HL-60 (cell line): ENCODE measurements at regions not wholly inside any gene's neighbourhood (a gene's known extent, or its start where the extent isn't known, plus 50 kb on each side); places are given as distances from the start of the nearest gene placed in this dataset.

Experiments
- DNase-seq, 2 experiments: peaks; one replicate each; pipeline ENCODE4 v3.0.0-alpha.2; 2010 to 2020; ENCODE audit warnings: low read depth in 1 of 2, low spot score in 1 of 2
- H3K27ac ChIP-seq: fragments of 250-450 bp; sonication (Bioruptor Pico); replicated peaks from 2 replicates; pipeline ENCODE4 v1.5.1; 2020; ENCODE audit warnings: mild to moderate bottlenecking, moderate library complexity
- H3K27me3 ChIP-seq: fragments of 250-450 bp; sonication (Bioruptor Pico); 2 replicates; pipeline ENCODE4 v1.5.1; 2021; ENCODE audit warnings: mild to moderate bottlenecking, moderate library complexity; ENCODE audit not compliant: insufficient read depth, poor library complexity, severe bottlenecking
- H3K4me3 ChIP-seq: replicated peaks from 2 replicates; pipeline ENCODE4 v1.5.1; 2011; ENCODE audit warnings: mild to moderate bottlenecking, control low read depth, low read length; ENCODE audit not compliant: insufficient read depth
- GABPA ChIP-seq: IDR thresholded peaks from 2 replicates; pipeline ENCODE4 v1.6.1; 2012; ENCODE audit warnings: low read depth
- POLR2AphosphoS5 ChIP-seq: IDR thresholded peaks from 2 replicates; pipeline ENCODE4 v1.6.1; 2012; ENCODE audit warnings: low read depth
- SPI1 ChIP-seq: IDR thresholded peaks from 2 replicates; pipeline ENCODE4 v1.6.1; 2012; ENCODE audit warnings: low read depth, mild to moderate bottlenecking, borderline replicate concordance
- TF ChIP-seq, protein P1 (sequence below): IDR thresholded peaks from one replicate; pipeline ENCODE4 v1.5.1; 2011; ENCODE audit warnings: low read length, control low read depth, inconsistent platforms; ENCODE audit not compliant: insufficient read depth
- TF ChIP-seq, protein P2 (sequence below): IDR thresholded peaks from 2 replicates; pipeline ENCODE4 v1.6.1; 2012; ENCODE audit warnings: low read depth; ENCODE audit not compliant: insufficient replicate concordance

GRCh38 chr6:71722736-71723135 lies 163.6 kb upstream of the RIMS1 start:
- Histone ChIP-seq H3K27ac (no peak overlapping the region), H3K4me3 (no peak overlapping the region), H3K27me3 (no peaks in the 10 kb centered on the region)
- TF ChIP-seq, protein P1, sequence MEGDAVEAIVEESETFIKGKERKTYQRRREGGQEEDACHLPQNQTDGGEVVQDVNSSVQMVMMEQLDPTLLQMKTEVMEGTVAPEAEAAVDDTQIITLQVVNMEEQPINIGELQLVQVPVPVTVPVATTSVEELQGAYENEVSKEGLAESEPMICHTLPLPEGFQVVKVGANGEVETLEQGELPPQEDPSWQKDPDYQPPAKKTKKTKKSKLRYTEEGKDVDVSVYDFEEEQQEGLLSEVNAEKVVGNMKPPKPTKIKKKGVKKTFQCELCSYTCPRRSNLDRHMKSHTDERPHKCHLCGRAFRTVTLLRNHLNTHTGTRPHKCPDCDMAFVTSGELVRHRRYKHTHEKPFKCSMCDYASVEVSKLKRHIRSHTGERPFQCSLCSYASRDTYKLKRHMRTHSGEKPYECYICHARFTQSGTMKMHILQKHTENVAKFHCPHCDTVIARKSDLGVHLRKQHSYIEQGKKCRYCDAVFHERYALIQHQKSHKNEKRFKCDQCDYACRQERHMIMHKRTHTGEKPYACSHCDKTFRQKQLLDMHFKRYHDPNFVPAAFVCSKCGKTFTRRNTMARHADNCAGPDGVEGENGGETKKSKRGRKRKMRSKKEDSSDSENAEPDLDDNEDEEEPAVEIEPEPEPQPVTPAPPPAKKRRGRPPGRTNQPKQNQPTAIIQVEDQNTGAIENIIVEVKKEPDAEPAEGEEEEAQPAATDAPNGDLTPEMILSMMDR: no peak
- TF ChIP-seq POLR2AphosphoS5 (no peak), SPI1 (no peak), GABPA (no peak)
- DNase-seq: no peak

DNA sequence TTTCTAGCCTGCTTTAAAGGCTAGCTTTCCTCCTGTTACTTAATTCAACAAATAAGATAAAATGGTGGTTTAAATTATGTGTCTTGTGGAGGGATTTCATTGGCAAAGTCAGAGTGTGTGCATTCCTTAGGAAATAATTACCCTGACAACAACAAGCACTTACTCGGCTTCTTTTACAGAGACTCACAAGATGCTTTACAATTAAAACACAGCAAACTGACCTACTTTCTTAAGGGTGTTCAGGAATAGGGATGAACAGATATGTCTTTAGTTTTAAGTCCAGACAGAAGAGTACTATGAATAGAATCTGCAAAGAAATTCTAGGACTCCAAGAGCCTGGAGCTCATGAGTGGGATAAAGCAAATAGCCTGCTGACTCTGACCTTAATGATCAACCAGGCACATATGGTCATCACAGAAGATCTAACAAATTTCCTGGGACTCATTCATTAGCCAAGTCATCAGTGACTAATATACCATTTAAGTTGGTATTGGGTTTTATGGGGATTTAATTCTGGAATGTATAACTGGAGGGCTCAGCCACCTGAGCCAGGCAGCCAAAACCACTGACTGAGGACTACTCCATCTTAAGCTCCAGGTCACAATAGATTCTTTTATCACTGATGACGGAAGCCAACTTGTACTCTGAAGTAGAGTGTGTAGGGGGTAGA lies 161.8 kb upstream of the RIMS1 start:
- TF ChIP-seq SPI1 (no peak), GABPA (no peak), POLR2AphosphoS5 (no peak)
- TF ChIP-seq, protein P2, sequence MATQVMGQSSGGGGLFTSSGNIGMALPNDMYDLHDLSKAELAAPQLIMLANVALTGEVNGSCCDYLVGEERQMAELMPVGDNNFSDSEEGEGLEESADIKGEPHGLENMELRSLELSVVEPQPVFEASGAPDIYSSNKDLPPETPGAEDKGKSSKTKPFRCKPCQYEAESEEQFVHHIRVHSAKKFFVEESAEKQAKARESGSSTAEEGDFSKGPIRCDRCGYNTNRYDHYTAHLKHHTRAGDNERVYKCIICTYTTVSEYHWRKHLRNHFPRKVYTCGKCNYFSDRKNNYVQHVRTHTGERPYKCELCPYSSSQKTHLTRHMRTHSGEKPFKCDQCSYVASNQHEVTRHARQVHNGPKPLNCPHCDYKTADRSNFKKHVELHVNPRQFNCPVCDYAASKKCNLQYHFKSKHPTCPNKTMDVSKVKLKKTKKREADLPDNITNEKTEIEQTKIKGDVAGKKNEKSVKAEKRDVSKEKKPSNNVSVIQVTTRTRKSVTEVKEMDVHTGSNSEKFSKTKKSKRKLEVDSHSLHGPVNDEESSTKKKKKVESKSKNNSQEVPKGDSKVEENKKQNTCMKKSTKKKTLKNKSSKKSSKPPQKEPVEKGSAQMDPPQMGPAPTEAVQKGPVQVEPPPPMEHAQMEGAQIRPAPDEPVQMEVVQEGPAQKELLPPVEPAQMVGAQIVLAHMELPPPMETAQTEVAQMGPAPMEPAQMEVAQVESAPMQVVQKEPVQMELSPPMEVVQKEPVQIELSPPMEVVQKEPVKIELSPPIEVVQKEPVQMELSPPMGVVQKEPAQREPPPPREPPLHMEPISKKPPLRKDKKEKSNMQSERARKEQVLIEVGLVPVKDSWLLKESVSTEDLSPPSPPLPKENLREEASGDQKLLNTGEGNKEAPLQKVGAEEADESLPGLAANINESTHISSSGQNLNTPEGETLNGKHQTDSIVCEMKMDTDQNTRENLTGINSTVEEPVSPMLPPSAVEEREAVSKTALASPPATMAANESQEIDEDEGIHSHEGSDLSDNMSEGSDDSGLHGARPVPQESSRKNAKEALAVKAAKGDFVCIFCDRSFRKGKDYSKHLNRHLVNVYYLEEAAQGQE: no peak
- TF ChIP-seq, protein P1: no peak
- no peak overlapping the region for H3K4me3 ChIP-seq
- no peak overlapping the region for H3K27ac ChIP-seq
- H3K27me3 ChIP-seq: no peaks in the 10 kb centered on the region
- no peak for DNase-seq

DNA sequence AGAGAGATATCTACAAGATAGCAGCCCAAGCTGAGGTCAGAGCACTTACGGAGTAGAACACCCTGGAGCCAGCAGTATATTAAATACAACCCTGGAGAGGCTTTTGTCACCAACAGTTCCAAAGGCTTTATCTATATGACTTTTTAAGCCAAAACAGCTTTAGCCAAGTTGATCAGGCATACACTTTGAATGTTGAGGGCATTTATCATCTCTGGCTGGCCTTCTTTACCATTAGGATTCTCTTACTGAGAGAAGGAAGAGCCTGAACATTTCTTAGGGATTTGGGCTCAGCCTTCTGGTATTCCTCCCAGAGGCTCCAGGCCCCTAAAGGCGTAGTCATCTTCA lies 161.3 kb upstream of the RIMS1 start:
- no peak for DNase-seq
- H3K4me3 ChIP-seq: no peak overlapping the region
- H3K27ac ChIP-seq: no peak overlapping the region
- H3K27me3 ChIP-seq: no peaks in the 10 kb centered on the region
- TF ChIP-seq GABPA (no peak), SPI1 (no peak), POLR2AphosphoS5 (no peak)
- TF ChIP-seq, protein P2: no peak
- TF ChIP-seq, protein P1: no peak

DNA sequence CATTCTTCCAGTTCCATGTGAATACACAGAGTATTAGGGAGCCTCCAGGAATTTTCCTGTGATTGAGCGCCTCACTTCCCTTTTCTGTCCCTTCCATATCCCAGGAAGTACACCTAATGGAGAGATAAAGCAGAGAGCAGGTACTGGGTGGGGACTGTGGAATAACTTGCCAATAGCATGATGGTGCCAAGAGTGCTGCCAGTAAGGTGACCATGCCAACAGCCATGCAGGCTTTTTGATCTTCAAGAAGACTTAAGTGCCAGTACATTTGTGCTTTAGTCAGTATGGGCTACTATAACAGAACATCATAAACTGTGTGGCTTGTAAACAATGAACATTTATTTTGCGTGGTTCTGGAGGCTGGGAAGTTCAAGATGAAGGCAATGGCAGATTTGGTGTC lies 160.2 kb upstream of the RIMS1 start:
- H3K4me3 ChIP-seq: no peak overlapping the region
- TF ChIP-seq GABPA (no peak), POLR2AphosphoS5 (no peak), SPI1 (no peak)
- TF ChIP-seq, protein P2: no peak
- TF ChIP-seq, protein P1: no peak
- no peak for DNase-seq

More for the DNA sequence above, 160.2 kb upstream of the RIMS1 start:
- Histone ChIP-seq H3K27me3 (no peaks in the 10 kb centered on the region), H3K27ac (no peak overlapping the region)
